HG02763 (cell line): ENCODE measurements at regions not wholly inside any gene's neighbourhood (a gene's known extent, or its start where the extent isn't known, plus 50 kb on each side); places are given as distances from the start of the nearest gene placed in this dataset.
"Not testable (repeated sequence)": the region's sequence is repeated elsewhere in the genome, so short reads cannot be mapped to it uniquely, and the experiment has no call there.

Experiments used
- ATAC-seq: cut with Tn5 transposase; IDR thresholded peaks from one replicate; pipeline ENCODE4 v1.9.1; 2021; ENCODE audit warnings: mild to moderate bottlenecking, moderate library complexity; ENCODE audit not compliant: unreplicated experiment

- ATAC-seq = no peak
Observed at GRCh38 chr1:178639326-178639725, 85.7 kb upstream of the RALGPS2 start.

GRCh38 chr1:178642282-178642681 is 82.8 kb upstream of the RALGPS2 start:
- no peak for ATAC-seq

GRCh38 chr1:178643349-178643748 is 81.7 kb upstream of the RALGPS2 start:
- no peak for ATAC-seq

DNA sequence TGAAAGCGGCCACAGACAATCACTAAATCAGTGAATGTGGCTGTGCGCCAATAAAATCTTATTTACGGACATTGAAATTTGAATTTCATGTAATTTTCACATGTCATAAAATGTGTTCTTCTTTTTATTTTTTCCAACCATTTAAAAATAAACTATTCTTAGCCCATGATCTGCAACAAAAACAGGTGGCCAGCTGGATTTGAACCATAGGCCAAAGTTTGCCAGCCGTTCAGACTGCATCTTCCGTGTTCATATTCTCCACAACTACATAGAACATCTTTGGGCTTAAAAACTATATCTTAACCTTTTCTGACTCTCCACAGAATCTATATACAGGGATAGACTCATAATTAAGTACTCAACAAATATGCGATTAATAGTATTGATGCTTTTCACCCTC is 81.2 kb upstream of the RALGPS2 start:
- ATAC-seq = no peak

GRCh38 chr1:178644308-178645120 is 80.5 kb upstream of the RALGPS2 start:
- ATAC-seq = no peak

DNA sequence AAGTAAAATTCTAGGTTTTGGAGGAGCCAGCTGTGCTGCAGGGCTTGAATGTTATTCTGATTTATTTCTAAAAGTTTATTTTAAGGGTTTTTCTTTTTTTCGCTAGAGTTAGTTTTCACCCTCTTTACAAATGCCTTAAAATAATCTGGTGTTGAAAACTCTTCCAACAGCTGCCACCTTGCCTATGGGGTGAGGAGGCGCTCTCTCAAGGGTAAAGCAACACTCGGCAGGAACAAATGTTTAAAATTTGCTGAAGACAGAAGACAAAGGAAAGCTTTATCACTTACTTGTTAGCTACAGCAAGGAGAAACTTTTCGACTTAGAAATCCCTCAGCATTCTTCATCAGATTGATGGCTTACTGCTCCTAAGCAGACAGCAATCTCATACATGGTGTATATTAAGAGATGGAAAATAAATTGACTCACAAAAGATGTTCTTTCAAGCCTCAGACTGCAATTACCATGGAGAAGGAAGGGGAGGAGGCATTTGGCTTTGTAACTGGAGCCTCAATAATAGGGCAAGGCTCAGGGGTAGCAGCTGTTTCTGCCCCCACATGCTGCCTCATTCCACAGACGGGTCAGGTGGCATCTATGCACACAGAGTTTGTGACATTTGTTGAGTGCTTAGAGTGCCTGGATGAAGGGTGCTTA is 79.8 kb upstream of the RALGPS2 start:
- no peak for ATAC-seq

DNA sequence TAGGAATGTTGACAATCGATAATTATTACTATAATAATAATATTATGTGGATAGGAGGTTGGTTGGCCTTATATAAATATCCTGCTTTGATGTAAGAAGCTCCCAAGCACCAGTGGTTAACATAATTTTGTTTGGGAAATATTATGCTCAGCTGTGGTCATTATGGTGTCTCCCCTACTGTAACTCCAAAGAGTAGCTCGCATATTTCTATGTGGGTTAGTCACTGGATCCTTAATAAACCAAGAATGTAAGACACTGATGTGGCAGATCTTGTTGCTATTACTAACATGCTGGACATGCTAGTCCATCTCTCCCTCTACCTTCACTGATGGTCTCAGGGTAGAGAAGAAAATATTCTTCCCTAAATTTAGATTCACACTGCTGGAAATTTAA is 79.2 kb upstream of the RALGPS2 start:
- ATAC-seq = no peak

- ATAC-seq = no peak
Observed at GRCh38 chr1:178646821-178647220, 78.2 kb upstream of the RALGPS2 start.

DNA sequence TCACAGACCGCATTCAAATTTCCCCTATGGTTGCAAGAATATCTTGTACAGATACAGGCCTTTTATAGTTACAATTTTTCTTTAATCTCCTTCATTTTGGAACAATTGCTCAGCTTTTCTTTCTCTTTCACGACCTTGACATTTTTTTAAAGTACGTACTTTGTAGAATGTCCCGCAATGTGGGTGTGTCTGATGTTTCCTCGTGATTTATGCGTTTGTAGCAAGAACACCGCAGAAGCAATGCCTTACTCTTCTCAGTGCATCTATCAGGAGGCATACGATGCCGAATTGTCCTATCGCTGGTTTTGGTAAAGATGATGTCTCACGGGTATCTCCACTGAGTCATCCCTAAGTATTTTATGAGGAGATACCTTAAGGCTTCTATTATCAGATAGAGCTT is 76.9 kb upstream of the RALGPS2 start:
- no peak for ATAC-seq

DNA sequence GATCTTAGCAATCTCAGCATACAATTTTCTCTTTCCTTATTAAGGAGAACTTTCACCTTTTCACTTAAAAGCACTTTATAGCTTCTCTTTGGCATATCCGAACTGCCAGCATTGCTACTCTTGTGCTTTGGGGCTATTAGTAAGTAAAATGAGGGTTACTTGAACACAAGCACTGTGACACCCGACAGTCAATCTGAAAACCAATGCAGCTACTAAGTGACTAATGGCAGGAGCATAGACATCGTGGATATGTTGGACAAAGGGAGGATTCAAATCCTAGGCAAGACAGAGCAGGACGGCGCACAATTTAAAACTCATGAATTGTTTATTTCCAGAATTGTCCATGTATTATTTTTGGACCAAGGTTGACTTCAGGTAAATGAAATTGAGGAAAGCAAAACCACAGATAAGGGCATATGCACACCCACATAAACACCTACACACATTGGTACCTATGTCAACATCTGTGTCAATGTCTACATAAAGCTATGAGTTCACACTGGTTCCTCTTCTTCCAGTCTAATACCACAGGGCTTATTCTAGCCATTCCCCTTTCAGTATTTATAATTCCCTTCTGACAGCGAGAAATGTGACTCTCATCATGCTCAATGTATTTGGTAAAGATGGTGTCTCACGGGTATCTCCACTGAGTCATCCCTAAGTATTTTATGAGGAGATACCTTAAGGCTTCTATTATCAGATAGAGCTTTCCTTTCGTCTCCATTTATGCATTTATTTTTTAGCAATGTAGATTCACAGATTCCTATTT is 75.3 kb upstream of the RALGPS2 start:
- ATAC-seq = no peak

- no peak for ATAC-seq
Observed at GRCh38 chr1:178650934-178651511, 74.0 kb upstream of the RALGPS2 start.

DNA sequence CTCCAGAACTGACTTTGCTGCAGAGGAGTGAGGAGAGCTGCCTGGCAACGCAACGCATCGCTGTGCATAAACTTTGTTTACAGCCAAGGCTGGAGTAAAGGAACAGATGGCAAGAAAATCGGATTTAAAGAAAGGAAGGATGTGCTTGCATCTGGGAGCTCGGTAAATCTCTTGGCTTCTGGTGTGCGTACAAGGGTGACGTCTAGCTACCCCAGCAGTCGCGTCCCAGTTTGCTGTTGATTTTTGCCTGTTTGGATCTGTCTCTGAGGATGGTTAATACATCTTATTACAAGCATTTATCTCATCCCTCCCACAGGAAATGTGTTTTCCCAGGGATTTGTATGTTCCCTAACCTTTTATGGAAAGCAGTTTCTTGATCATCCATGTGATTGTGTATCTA is 73.3 kb upstream of the RALGPS2 start:
- ATAC-seq = no peak

GRCh38 chr1:178652506-178653490 is 72.2 kb upstream of the RALGPS2 start:
- no peak for ATAC-seq

- ATAC-seq = peak; percentile 59
Observed at GRCh38 chr1:178659789-178660208, 65.2 kb upstream of the RALGPS2 start.

GRCh38 chr1:178660461-178660860 is 64.6 kb upstream of the RALGPS2 start:
- no peak for ATAC-seq

- peak; percentile 73 for ATAC-seq
Observed at GRCh38 chr1:178664278-178664677, 60.8 kb upstream of the RALGPS2 start.

DNA sequence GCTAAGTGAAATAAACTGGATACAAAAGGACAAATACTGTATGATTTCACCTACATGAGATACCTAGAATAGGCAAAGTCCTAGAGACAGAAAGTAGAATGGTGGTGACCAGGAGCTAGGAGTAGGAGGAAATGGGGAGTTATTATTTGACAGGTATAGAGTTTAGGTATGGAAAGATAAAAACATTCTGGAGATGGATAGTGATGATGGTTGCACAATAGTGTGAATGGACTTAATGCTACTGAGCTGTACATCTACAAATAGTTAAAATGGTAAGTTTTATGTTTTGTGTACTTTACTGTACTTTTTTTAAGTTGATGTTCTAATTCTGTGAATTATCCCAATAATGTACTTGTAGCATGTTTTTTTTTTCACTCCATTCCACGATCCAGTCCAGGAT is 59.5 kb upstream of the RALGPS2 start:
- ATAC-seq = no peak

DNA sequence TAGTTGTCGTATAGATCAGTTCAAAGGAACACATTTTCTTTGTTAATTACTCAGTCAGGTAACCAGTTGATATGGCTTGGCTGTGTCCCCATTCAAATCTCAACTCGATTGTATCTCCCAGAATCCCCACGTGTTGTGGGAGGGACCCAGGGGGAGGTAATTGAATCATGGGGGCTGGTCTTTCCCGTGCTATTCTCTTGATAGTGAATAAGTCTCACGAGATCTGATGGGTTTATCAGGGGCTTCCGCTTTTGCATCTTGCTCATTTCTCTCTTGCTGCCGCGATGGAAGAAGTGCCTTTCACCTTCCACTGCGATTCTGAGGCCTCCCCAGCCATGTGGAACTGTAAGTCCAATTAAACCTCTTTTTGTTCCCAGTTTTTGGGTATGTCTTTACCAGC is 58.2 kb upstream of the RALGPS2 start:
- not testable (repeated sequence) for ATAC-seq

DNA sequence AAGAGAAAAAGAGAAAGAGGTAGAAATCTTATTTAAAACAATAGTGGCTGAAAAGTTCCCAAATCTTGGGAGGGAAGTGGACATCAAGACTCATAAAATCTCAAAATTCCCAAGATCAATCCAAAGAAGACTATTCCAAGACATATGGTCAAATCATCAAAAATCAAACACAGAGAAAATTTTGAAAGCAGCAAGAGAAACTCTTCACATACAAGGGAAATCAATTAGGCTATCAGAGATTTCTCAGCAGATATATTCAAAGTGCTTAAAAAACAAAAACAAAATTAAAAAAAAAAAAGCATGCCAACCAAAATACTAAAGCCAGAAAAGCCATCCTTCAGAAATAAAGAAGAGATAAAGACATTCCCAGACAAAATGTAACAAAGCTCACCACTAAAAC is 52.6 kb upstream of the RALGPS2 start:
- ATAC-seq = no peak

GRCh38 chr1:178674559-178674958 is 50.5 kb upstream of the RALGPS2 start:
- ATAC-seq = not testable (repeated sequence)
